ENCODE measurements at regions not wholly inside any gene's neighbourhood (a gene's known extent, or its start where the extent isn't known, plus 50 kb on each side); places are given as distances from the start of the nearest gene placed in this dataset.

GRCh38 chr17:65433592-65433991 lies 127.9 kb downstream of the AXIN2 start:
- no peak for ATAC-seq
- no peak for TF ChIP-seq CTCF (IDR thresholded peaks at IDR 0.05)
- POLR2A ChIA-PET = no interaction called here
- no peak overlapping the region for H3K27ac Mint-ChIP-seq
- peaks cover 15% of the 10 kb centered on the region for H3K27me3 Mint-ChIP-seq
- DNase-seq = peak; percentile 25
- H3K36me3 Mint-ChIP-seq (ENCODE audit: low read depth) = peaks cover 3% of the 10 kb centered on the region
- CTCF ChIA-PET = interaction anchor here (0.7 kb wide), 2 partner anchors 9 to 13 kb away, joined by 3 read pairs; no protein-coding TSS in a partner anchor
- peaks cover 18% of the 10 kb centered on the region for H3K9me3 Mint-ChIP-seq
- peaks cover 28% of the 10 kb centered on the region for H3K4me1 Mint-ChIP-seq (ENCODE audit: low read depth)
- H3K4me3 Mint-ChIP-seq = no peak overlapping the region
- intact Hi-C loops (cut with micrococcal nuclease) = no loop called here

- POLR2A ChIA-PET = no interaction called here
- ATAC-seq (no peak), DNase-seq (no peak)
- Mint-ChIP-seq H3K27me3 (peaks cover 12% of the 10 kb centered on the region), H3K36me3 (ENCODE audit: low read depth) (peaks cover 3% of the 10 kb centered on the region), H3K9me3 (peaks cover 18% of the 10 kb centered on the region), H3K4me3 (no peak overlapping the region), H3K4me1 (ENCODE audit: low read depth) (peaks cover 28% of the 10 kb centered on the region), H3K27ac (no peak overlapping the region)
- CTCF ChIA-PET = interaction anchor here (0.7 kb wide), 1 partner anchor 8 kb away, joined by 3 read pairs; no protein-coding TSS in a partner anchor
- intact Hi-C loops (cut with micrococcal nuclease) = no loop called here
- TF ChIP-seq CTCF (IDR thresholded peaks at IDR 0.05) = no peak
Measured at GRCh38 chr17:65433157-65433556, 128.3 kb downstream of the AXIN2 start.

- no peak for ATAC-seq
- Mint-ChIP-seq H3K27ac (no peak overlapping the region), H3K9me3 (peaks cover 19% of the 10 kb centered on the region), H3K4me1 (ENCODE audit: low read depth) (peaks cover 28% of the 10 kb centered on the region), H3K36me3 (ENCODE audit: low read depth) (peaks cover 3% of the 10 kb centered on the region), H3K27me3 (peaks cover 4% of the 10 kb centered on the region), H3K4me3 (no peak overlapping the region)
- CTCF ChIA-PET = no interaction called here
- POLR2A ChIA-PET = no interaction called here
- DNase-seq = no peak
- TF ChIP-seq CTCF (IDR thresholded peaks at IDR 0.05) = no peak
- intact Hi-C loops (cut with micrococcal nuclease) = no loop called here
Measured at GRCh38 chr17:65431116-65431515, 130.3 kb downstream of the AXIN2 start.

- Mint-ChIP-seq H3K36me3 (ENCODE audit: low read depth) (peaks cover 3% of the 10 kb centered on the region), H3K9me3 (peaks cover 20% of the 10 kb centered on the region), H3K27ac (no peak overlapping the region), H3K4me3 (no peak overlapping the region), H3K27me3 (peaks cover 4% of the 10 kb centered on the region), H3K4me1 (ENCODE audit: low read depth) (peaks cover 28% of the 10 kb centered on the region)
- DNase-seq (no peak), ATAC-seq (no peak)
- TF ChIP-seq CTCF (IDR thresholded peaks at IDR 0.05) = no peak
- ChIA-PET CTCF (no interaction called here), POLR2A (no interaction called here)
- intact Hi-C loops (cut with micrococcal nuclease) = no loop called here
Measured at GRCh38 chr17:65430209-65430833, 131.1 kb downstream of the AXIN2 start.

GRCh38 chr17:65423346-65424140 lies 137.9 kb downstream of the AXIN2 start:
- CTCF ChIA-PET = no interaction called here
- intact Hi-C loops (cut with micrococcal nuclease) = no loop called here
- no peaks in the 10 kb centered on the region for H3K4me1 Mint-ChIP-seq (ENCODE audit: low read depth)

More at GRCh38 chr17:65423346-65424140, 137.9 kb downstream of the AXIN2 start:
- ATAC-seq (no peak), DNase-seq (no peak)
- peaks cover 2% of the 10 kb centered on the region for H3K9me3 Mint-ChIP-seq
- no peaks in the 10 kb centered on the region for H3K36me3 Mint-ChIP-seq (ENCODE audit: low read depth)
- H3K27ac Mint-ChIP-seq = no peak overlapping the region
- POLR2A ChIA-PET = no interaction called here
- H3K4me3 Mint-ChIP-seq = no peak overlapping the region
- H3K27me3 Mint-ChIP-seq = peaks cover 4% of the 10 kb centered on the region
- TF ChIP-seq CTCF (IDR thresholded peaks at IDR 0.05) = no peak

All from activated CD8-positive, alpha-beta T cell treated with anti-CD3 and anti-CD28 coated beads for 36 hours (primary cell).